ENCODE measurements at regions not wholly inside any gene's neighbourhood (a gene's known extent, or its start where the extent isn't known, plus 50 kb on each side); places are given as distances from the start of the nearest gene placed in this dataset.

DNA sequence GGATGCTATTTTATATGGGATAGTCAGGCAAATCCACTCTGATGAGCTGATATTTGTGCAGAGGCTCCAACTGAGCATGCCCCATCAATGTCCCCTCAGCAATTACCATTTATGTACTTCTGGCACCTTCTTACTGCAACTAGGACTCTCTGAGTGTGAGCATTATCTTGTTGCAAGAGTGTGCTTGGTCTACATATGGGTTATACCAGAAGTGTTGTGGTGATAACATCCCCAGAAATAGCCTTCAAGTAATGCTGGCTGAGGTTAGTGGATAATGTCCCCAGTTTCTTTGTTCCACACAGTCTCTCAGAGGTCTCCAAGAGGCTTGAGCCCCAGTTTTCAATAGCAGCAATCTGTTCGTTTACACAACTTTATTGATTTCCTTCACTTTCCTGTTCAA is 408.6 kb downstream of the JRKL start:
- TF ChIP-seq, protein P1, sequence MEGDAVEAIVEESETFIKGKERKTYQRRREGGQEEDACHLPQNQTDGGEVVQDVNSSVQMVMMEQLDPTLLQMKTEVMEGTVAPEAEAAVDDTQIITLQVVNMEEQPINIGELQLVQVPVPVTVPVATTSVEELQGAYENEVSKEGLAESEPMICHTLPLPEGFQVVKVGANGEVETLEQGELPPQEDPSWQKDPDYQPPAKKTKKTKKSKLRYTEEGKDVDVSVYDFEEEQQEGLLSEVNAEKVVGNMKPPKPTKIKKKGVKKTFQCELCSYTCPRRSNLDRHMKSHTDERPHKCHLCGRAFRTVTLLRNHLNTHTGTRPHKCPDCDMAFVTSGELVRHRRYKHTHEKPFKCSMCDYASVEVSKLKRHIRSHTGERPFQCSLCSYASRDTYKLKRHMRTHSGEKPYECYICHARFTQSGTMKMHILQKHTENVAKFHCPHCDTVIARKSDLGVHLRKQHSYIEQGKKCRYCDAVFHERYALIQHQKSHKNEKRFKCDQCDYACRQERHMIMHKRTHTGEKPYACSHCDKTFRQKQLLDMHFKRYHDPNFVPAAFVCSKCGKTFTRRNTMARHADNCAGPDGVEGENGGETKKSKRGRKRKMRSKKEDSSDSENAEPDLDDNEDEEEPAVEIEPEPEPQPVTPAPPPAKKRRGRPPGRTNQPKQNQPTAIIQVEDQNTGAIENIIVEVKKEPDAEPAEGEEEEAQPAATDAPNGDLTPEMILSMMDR (IDR thresholded peaks at IDR 0.05; ENCODE audit: low read depth, low read length, missing control alignments), result no peak

DNA sequence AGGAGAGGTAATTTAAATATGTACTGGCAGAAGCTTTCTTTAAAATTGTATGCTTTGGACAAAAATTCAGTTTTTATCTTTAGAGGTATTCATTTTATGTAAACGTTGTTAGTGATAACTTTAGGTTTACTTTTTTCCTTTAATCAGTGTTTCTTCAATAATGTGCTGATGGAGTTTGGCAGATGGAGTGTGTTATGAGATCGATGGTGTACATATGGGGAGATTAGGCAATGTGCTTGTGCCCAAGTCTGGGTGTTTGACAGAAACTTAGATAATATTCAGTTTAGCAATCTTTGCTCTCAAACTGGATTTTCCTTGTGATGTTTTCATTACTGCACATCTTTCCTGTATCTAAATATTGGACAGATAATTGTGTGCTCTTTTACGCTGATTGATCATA is 425.4 kb downstream of the JRKL start:
- TF ChIP-seq, protein P1 (IDR thresholded peaks at IDR 0.05; ENCODE audit: low read depth, low read length, missing control alignments), result no peak
- in situ Hi-C loops (cut with HindIII; ENCODE audit: low pct_ligation_motif_present, low sequenced_read_pairs), result no loop called here
- Histone ChIP-seq H3K27me3 (replicated peaks) (no peaks in the 10 kb centered on the region), H3K27ac (no peak overlapping the region), H3K4me3 (ENCODE audit: low read depth, low read length) (no peak overlapping the region), H3K36me3 (replicated peaks) (no peaks in the 10 kb centered on the region)
- DNase-seq, result no peak

More for the DNA sequence above, 408.6 kb downstream of the JRKL start:
- in situ Hi-C loops (cut with HindIII; ENCODE audit: low pct_ligation_motif_present, low sequenced_read_pairs), result no loop called here
- no peak overlapping the region for H3K27ac ChIP-seq
- H3K4me3 ChIP-seq (ENCODE audit: low read depth, low read length), result no peak overlapping the region
- no peaks in the 10 kb centered on the region for H3K27me3 ChIP-seq (replicated peaks)
- H3K36me3 ChIP-seq (replicated peaks), result no peaks in the 10 kb centered on the region
- no peak for DNase-seq

DNA sequence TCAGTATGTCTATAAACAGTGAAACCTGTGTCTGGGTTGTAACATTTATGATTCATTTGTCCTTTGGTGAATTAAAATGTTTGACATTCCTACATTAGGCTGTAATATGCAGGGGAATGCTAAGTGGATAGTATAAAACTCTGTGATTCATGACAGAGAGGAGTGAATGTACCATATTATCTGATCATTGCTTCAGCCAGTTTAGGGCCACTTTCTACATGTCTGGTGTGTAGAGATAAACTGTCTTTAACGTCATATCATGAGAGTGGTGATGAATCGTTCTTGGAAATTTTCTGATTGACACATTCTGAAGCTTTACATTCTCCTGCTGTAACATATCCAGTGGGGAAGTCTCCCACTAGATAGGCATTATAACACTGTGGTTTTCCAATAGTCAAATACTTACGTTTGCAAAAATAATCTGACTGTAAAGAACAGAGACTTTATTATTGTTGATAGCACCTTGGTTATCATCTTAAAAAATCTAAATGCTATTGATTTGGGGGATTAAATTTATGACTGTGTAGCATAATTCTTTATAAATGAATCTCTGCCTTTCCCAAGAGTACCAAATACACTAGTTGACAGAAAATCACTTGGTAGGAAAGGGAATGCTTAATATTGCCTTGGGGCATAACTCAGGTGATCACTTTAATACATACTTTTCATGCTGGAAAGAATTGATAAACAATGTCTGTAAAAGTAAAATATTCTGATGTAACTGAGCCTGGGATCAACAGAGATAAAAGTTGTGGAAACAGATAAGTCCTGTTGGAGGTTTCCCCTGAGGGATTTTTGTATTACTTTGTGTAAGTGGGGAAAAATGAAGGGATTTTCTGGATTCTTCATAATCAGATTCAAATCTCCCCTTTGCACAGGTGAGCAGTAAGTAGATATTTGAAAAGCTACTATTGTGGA is 427.9 kb downstream of the JRKL start:
- in situ Hi-C loops (cut with HindIII; ENCODE audit: low pct_ligation_motif_present, low sequenced_read_pairs), result no loop called here
- H3K36me3 ChIP-seq (replicated peaks), result no peaks in the 10 kb centered on the region
- TF ChIP-seq, protein P1 (IDR thresholded peaks at IDR 0.05; ENCODE audit: low read depth, low read length, missing control alignments), result no peak
- no peak overlapping the region for H3K27ac ChIP-seq
- H3K27me3 ChIP-seq (replicated peaks), result no peaks in the 10 kb centered on the region
- DNase-seq, result no peak
- no peak overlapping the region for H3K4me3 ChIP-seq (ENCODE audit: low read depth, low read length)

GRCh38 chr11:96827164-96827563 is 437.4 kb downstream of the JRKL start:
- no peak overlapping the region for H3K4me3 ChIP-seq (ENCODE audit: low read depth, low read length)
- in situ Hi-C loops (cut with HindIII; ENCODE audit: low pct_ligation_motif_present, low sequenced_read_pairs), result no loop called here
- DNase-seq, result no peak
- no peaks in the 10 kb centered on the region for H3K36me3 ChIP-seq (replicated peaks)
- TF ChIP-seq, protein P1 (IDR thresholded peaks at IDR 0.05; ENCODE audit: low read depth, low read length, missing control alignments), result no peak
- no peaks in the 10 kb centered on the region for H3K27me3 ChIP-seq (replicated peaks)
- H3K27ac ChIP-seq, result no peak overlapping the region

GRCh38 chr11:96841792-96842191 is 452.0 kb downstream of the JRKL start:
- no peaks in the 10 kb centered on the region for H3K36me3 ChIP-seq (replicated peaks)
- no peak overlapping the region for H3K27ac ChIP-seq
- DNase-seq, result no peak
- TF ChIP-seq, protein P1 (IDR thresholded peaks at IDR 0.05; ENCODE audit: low read depth, low read length, missing control alignments), result no peak
- in situ Hi-C loops (cut with HindIII; ENCODE audit: low pct_ligation_motif_present, low sequenced_read_pairs), result no loop called here
- no peak overlapping the region for H3K4me3 ChIP-seq (ENCODE audit: low read depth, low read length)
- H3K27me3 ChIP-seq (replicated peaks), result no peaks in the 10 kb centered on the region

Data from brain microvascular endothelial cell (primary cell).